NB4 (cell line): ENCODE measurements at regions not wholly inside any gene's neighbourhood (a gene's known extent, or its start where the extent isn't known, plus 50 kb on each side); places are given as distances from the start of the nearest gene placed in this dataset.

Source experiments
- CTCF ChIP-seq: IDR thresholded peaks from one replicate; pipeline ENCODE4 v1.5.1; 2012; ENCODE audit warnings: low read depth, low read length
- POLR2A ChIP-seq: IDR thresholded peaks from 2 replicates; pipeline ENCODE4 v1.6.1; 2011; ENCODE audit warnings: mild to moderate bottlenecking; ENCODE audit not compliant: insufficient read length; ENCODE audit errors: extremely low read depth

DNA sequence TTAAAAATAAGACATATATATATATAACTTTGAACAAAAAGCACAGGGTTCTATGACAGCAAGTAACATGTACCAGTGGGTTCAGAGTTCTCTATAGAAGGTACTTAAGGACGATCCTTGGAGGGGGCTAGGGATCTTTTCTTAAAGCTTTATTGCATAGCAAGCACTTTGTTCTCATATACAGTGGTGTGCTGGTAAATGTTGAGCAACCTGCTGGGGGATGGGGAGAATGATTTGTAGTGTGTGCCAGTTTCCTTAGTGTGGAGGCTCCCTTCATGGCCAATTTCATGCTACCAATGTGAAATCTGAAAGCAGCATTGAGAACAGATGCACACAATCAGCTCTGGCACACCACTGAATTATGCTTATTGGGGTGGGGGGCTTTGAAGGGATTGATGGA, 69.5 kb upstream of the NFASC start:
- TF ChIP-seq CTCF (no peak), POLR2A (no peak)
